GM12892 (cell line): ENCODE measurements at regions not wholly inside any gene's neighbourhood (a gene's known extent, or its start where the extent isn't known, plus 50 kb on each side); places are given as distances from the start of the nearest gene placed in this dataset.

ENCODE experiments used
- POLR2A ChIP-seq: IDR thresholded peaks from 2 replicates; pipeline ENCODE4 v1.6.1; 2011; ENCODE audit warnings: low read depth, low read length, control low read depth
- POLR2AphosphoS5 ChIP-seq: IDR thresholded peaks from 2 replicates; pipeline ENCODE4 v1.6.1; 2011; ENCODE audit warnings: low read depth, low read length, control low read depth
- TAF1 ChIP-seq: IDR thresholded peaks from 2 replicates; pipeline ENCODE4 v1.6.1; 2011; ENCODE audit warnings: low read depth, mild to moderate bottlenecking, control low read depth, low read length, borderline replicate concordance

GRCh38 chr11:109954534-109954933 is 138.7 kb upstream of the ZC3H12C start:
- TF ChIP-seq POLR2A = no peak
- TF ChIP-seq POLR2AphosphoS5 = no peak
- TF ChIP-seq TAF1 = no peak
